GM21723 (cell line): ENCODE measurements at regions not wholly inside any gene's neighbourhood (a gene's known extent, or its start where the extent isn't known, plus 50 kb on each side); places are given as distances from the start of the nearest gene placed in this dataset.
"Not testable (repeated sequence)": the region's sequence is repeated elsewhere in the genome, so short reads cannot be mapped to it uniquely, and the experiment has no call there.

Experiments used
- ATAC-seq: cut with Tn5 transposase; IDR thresholded peaks from one replicate; pipeline ENCODE4 v1.9.1; 2021; ENCODE audit warnings: mild to moderate bottlenecking, moderate library complexity; ENCODE audit not compliant: unreplicated experiment

DNA sequence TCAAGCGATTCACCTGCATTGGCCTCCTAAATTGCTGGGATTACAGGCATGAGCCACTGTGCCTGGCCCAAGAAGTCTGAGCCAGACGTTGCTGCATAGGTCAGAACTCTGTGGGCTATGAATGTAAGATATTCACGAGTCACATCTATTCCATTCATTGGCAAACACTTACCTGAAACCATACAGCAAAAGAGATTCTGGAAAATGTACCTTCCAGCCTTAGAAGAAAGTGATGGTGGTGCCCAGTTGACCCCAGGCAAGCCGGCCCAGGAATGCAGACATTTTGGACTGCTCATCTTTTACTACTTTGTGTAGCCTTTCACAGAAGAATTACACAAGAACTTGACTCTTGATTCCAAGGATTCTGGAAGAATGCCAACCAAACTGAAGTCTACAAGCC lies 135.6 kb upstream of the N4BP1 start:
- no peak for ATAC-seq

DNA sequence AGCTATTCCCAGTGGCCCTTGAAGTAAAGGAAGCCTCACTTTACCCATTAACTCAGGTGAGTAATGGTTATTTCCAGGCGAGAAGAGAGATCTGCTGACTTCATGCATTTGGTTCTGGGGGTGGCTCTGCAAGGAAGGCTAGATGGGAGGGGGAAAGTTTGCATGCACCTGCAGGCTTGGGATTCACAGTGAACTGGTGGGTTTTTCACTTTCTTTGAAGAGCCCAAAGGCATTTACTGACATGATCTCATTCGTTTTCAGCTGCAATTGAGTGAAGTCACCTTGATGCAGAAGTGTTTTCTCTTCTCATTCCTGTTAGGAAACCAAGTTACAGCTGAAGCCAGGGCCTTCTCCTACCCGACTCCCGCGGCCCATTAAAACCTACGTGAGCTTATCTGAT lies 131.0 kb upstream of the N4BP1 start:
- no peak for ATAC-seq

DNA sequence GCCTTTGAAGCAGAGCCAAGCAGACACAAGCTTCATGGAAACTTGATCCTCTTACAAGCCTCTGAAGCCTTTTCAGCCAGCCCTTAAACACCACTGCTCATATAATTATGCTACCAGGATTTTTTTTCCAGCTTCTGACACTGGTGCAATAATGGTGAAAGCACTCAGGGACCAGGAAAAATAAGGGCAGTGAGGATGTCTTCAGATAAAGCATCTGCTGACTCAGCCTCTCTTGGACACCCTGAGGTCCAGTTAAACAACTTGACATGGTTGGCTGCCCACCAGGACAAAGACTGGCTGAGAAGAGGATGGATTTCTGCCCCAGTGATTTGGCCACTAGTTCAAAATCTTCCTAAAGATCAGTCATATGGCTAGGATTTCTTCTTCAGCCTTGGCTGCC lies 124.2 kb upstream of the N4BP1 start:
- no peak for ATAC-seq

DNA sequence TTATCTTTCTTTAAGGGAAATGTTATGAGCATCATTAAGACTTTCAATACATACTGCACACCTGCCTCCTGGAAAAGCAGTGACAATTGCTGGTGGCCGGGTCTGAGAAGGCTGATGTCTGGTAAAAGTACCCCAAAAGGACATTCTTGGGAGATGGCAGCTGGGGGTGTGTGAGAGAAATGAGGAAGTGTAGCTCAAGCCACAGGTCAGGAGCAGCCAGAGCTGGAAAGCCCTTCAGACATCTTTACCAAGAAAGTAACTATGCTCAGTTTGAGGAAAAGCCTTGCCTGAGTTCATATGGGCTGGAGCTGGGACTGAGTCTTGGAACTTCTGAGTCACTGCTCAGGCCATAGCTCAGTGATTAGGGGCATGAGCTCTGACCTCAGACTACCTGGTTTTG lies 94.7 kb upstream of the N4BP1 start:
- ATAC-seq: no peak

DNA sequence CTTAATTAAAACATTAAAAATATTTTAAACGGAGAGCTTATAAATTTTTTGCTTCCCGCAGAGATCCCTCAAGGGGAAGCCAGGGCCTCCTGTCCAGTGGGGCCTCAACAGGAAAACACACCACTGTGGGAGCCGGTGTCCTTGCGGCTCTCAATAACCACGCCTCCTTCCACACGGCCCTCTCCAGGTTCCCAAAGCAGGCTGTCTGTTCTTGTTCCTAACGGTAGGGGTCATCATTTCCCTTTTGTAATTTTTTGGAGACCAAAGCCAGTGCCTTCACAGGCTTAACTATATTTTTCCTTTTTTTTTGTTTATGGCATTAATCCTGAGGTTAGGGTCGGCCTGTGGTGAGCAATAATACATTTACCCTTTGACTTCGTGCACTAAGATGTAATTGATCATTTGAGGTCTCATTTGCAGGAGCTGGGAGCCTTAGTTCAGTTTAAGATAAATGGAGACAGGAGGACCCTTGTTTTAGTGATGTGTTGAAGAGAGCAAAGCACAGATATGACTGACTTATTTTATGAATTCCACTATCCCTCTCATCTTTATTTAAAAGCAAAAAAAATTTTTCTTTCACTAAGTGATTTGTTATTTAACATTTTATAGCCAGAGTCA lies 77.5 kb upstream of the N4BP1 start:
- peak; percentile 81 for ATAC-seq

DNA sequence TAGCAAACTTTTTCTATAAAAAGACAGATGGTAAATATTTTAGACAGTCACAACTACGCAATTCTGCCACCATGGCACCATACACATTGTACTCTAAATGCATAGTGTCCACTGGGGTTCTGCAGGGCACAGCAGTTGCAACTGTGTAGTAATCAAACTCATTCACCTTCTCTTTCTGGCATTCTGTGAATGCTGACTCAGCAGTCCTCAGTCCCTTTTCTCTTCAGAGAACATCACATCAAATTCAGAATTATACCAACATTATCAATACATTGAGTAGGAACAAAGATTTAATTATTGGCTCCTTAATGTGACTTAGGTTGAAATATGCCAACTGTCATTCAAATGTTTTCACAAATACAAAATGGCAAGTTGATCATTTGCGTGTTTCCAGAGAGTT lies 74.2 kb upstream of the N4BP1 start:
- ATAC-seq: no peak

DNA sequence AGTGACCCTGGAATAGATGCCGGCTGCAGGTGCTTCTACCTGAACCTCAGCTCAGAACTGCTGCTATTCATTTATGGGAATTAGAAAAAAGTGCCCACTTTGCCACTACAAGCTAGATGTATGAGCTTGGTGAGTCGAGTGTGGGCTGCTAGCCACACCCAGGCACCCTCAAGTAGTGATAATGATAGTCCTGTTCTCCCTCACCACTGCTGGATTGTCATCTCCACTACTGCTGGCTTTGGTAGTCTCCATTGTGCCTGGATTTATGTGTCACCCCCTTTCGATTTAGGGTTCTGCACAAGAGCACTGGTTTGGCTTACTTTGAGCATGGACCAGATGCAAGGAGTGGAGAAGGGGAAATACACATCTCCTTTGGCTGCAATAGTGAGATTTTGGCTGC lies 73.0 kb upstream of the N4BP1 start:
- no peak for ATAC-seq

DNA sequence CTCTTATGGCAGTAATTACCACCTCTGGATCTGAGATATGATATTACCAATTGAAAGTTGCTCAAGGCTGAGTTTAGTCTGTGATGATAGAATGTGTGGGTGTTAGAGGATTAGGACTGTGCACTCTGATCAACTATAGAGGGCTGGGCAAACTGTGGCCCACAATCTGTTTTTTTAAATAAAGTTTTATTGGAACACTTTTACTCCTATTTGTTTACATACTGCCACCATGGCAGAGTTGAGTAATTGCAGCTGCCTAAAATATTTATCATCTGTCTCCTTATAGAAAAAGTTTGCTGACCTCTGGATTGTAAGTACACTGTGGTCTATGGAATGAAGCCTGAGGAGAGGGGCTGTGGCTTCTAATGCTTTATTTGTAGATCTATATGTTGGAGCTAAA lies 71.5 kb upstream of the N4BP1 start:
- no peak for ATAC-seq

DNA sequence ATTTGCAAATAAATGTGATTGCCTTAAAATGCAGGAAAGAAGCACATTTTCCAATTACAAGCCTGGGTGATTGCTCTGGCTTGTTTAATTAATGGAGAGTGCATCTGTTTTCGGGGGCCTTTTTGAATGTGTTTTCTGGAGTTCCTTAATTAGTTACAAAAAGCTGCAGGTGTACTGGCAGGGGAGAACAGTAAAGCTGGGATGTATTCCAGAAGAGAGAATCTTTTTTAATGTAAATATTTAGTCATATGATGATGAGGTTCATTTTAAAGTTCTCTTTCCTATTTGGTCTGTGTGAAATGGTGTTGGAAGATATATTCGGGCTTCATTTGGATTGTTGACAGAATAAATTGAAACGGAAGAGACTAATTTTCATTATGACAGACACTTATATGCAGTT lies 70.9 kb upstream of the N4BP1 start:
- ATAC-seq: no peak

DNA sequence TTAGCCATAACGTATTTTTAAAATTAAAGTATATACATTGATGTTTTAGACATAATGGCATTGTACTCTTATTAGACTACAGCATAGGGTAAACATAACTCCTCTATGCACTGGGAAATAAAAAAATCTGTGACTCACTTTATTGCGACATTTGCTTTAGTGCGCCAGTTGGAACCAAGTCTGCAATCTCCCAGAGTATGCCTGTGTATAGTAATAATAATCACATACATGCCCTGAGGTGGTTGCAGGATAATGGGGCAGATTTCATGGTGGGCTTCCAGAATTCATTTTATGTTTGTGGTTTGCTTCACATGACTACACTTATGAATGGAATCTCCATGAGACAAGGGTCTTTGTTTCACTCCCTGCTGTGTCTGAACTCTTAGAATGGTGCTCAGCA lies 66.9 kb upstream of the N4BP1 start:
- no peak for ATAC-seq

DNA sequence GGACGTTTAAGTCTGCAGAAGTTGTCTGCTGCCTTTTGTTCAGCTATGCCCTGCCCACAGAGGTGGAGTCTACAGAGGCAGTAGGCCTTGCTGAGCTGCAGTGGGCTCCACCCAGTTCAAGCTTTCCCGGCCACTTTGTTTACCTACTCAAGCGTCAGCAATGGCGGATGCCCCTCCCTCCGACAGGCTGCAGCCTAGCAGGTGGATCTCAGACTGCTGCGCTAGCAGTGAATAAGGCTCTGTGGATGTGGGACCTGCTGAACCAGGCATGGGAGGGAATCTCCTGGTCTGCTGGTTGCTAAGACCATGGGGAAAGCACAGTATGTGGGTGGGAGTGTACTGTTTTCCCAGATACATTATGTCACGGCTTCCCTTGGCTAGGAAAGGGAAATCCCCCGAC lies 58.2 kb upstream of the N4BP1 start:
- not testable (repeated sequence) for ATAC-seq

DNA sequence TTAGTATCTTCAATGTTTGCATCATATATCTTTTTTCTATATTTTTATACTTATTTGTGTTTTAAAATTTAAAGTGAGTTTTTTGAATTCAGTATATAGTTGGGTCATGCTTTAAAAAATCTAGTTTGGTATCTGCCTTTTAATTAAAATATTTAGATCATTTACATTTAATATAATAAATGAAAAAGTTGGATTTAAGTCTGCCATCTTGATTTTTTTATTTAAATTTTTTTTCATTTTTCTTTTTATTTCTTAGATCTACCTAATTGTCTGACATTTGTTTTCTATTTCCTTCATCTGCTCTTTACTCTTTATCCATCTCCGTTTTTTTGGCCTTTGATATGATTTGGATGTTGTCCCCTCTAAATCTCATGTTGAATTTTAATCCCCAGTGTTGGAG lies 50.0 kb upstream of the N4BP1 start:
- no peak for ATAC-seq
